HG03354 (cell line): ENCODE measurements at regions not wholly inside any gene's neighbourhood (a gene's known extent, or its start where the extent isn't known, plus 50 kb on each side); places are given as distances from the start of the nearest gene placed in this dataset.

ENCODE experiments used
- ATAC-seq: cut with Tn5 transposase; IDR thresholded peaks from one replicate; pipeline ENCODE4 v1.9.1; 2021; ENCODE audit warnings: mild to moderate bottlenecking; ENCODE audit not compliant: unreplicated experiment, poor library complexity, severe bottlenecking

DNA sequence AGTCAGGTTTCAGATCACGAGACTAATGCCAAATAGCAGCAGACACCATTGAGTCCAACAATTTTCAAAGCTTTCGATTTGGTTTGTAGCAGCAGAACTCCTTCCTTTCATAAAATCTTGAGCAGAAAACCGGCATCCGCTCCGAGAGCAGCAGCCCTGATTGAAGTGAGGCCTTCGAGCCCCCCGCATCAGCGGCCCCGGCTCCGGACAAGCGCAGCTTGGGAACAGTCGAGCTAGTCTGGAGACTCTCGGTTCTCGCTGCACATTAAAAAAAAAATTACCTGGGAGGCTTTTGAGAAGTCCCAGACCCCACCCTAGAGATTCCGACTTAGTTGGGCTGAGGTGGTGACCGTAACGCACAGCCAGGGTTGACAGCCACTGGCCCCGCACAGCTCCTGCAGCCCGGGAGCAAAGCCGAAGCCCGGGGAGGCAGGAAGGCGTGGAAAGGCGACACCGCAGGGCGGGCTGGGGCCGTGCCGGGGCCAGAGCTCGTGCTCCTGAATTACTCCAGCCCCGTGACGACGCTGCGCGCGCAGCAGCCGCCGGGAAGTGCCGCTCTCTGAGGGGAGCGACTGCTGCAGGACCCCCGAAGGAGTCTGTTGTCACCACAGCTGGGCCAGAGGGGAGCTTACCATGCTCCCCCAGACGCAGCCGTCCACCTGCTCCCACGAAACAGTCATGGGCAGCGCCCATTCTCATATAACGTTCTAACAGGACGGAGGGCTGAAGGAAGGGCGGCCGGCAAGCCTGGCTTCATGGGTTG lies 57.8 kb downstream of the SPATA19 start:
- no peak for ATAC-seq

DNA sequence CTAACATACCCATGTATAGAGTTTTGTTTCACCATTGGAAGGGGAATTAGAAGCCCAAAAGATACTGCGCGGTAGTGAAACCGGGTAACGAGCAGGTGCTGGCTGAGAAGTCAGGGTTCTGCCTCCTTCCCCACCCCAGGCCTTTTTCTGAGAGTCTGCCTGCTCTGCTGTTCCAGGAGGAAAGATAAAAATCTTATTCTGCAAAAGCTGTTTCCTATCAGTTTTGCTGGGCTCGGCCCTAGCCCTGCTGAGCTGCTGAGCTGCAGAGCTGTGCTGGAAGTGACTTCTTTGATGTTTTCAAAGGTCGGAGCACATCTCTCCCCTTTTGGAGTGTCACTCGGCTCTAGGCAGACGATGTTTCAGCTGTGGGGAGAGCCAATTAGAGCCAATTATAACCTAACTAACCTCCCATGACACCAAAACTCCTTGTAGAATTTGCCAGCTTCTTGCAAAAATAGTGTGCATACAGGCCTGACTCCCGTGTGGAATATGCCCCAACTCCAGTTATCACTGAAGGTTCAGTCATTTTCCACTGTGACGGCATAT lies 59.4 kb downstream of the SPATA19 start:
- no peak for ATAC-seq

DNA sequence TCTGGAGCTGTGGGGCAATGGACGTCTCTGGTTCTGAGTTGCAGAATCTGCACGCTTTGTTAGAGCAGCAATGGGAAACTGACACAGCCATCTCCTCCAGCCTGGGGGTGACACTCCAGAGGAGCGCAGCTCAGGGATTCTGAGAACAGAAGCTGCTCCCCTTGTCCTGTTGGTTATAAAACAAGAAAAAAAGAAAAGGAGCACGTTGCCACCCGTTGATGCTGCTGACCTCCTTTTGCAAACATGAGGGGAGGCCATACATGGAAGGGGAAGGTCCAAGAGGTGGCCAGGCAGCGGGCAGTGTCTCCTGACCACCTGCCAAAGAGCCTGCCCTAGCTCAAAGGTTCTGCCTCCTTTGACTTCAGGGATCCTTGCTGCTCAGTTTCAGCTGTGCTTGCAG lies 61.0 kb downstream of the SPATA19 start:
- ATAC-seq = no peak

GRCh38 chr11:133782116-133782725 lies 63.1 kb downstream of the SPATA19 start:
- no peak for ATAC-seq

- ATAC-seq = no peak
Observed at GRCh38 chr11:133778161-133778560, 67.2 kb downstream of the SPATA19 start.

- no peak for ATAC-seq
Observed at GRCh38 chr11:133776671-133777367, 68.5 kb downstream of the SPATA19 start.

DNA sequence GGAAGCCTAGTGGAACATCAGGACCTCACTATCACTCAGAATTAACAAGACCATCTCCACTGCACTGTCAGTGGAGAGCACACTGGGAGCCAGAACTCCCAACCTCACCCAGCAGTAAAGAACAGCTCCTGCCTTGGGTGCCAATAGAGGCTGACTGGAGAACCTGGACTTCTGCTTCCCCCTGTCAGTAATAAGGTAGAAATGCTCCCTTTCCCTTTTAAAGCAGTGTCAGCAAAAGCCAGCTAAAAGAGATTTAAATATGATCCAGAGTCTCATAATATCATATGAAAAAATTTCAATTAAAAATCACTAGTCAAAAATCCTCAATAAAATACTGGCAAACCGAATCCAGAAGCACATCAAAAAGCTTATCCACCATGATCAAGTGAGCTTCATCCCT lies 82.8 kb downstream of the SPATA19 start:
- no peak for ATAC-seq

- ATAC-seq = no peak
Observed at GRCh38 chr11:133753150-133753549, 92.2 kb downstream of the SPATA19 start.

GRCh38 chr11:133749841-133750240 lies 95.5 kb downstream of the SPATA19 start:
- ATAC-seq = no peak

GRCh38 chr11:133747409-133747808 lies 97.9 kb downstream of the SPATA19 start:
- ATAC-seq = no peak

DNA sequence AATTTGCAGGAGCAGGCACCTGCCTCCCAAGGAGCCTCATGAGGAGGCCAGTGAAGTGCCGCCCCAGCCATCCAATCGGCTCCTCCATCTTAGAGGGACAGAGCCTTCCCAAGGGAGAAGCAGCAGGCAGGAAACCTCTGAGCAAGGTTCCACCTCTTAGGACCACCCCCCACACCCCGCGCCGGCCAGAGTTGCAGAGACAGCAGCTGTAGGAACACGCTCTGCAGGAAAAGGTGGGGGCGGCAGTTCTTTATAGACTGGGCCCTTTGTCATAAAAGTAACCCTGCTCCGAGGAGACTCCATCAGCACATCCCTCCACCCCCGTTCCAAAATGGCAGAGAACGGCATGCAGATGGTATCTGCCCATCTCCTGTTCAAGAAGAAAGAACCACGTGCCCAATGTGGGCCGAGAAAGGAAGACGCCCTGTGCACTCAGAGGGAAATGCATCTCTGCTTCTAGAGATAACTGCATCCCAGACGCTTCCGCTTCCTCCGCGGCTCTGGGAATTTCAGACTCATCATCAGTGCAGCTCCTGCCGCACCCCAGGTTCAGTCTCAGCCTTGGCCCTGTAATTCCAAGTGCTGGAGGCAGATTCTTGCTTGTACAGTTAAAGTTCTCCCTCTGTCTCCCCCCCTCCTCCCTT lies 98.5 kb downstream of the SPATA19 start:
- no peak for ATAC-seq

DNA sequence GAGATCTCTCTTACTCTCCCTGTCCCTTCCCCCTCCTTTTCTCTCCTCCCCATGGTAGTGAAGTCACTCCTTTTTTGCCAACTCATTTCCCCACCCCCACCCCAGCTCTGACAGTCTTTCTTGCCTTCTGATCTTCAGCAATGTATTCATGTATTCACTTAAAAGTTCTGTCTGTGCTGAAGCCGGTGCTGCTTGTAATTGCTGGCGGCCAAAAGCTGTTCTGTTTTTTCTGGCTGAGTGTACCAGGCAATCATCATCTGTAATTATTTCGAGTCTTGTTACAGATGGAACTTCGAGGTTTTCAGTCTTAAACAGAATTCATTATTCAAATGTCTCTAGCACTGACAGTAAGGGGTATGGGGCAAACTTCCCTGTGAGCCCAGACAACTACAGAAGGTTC lies 99.5 kb downstream of the SPATA19 start:
- no peak for ATAC-seq

DNA sequence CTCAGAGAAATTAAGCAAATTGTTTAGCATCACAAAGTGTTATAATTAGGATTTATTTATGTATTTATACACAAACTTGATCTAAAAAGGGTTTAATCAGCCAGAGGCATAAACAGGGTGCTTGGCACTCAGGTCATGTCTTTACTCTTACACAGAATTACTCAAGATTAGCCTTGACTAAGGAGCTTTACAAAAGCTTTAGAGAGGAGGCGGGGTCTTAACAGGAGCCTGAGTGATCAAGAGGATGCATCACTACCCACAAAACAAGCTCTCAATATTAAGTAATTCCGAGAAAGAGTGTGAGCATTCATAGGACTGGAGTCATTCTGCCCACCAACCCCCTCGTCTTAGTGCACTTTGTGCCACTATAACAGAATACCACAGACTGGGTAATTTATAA lies 103.0 kb downstream of the SPATA19 start:
- ATAC-seq = no peak

DNA sequence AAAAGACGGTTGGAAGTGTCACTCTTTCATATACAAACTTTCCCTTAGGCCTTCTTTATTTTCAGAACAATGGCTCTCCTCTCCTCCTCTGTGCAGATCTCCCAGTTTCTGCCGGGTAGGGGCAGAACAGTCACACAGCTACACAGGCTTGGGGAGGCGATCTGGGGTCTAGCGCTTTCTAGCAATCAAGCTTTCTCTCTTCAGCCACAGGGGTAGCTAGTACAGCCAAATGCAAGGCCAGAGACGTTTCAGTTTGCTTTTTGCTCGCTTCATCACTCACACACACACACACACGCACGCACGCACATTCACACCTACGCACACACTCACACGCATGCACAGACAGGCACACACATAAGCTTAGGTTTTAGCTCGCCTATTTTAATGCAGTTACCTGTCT lies 104.3 kb downstream of the SPATA19 start:
- ATAC-seq = no peak

DNA sequence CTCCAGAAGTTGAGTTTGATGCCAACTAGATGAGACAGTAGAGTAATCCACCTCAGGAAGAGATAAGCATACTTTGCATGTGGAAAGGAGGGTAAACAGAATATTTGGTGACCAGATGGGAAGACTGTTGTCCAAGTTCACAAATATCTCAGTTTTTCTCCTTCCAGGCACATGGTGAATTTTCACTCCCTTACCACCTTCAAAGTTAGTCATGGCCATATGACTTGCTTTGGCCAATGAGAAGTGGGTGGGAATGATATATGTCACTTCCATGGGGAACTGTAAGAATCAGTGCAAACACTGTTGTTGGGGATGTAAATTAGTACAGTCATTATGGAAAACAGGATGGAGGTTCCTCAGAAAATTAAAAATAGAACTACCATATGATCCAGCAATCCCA lies 105.8 kb downstream of the SPATA19 start:
- ATAC-seq = no peak

DNA sequence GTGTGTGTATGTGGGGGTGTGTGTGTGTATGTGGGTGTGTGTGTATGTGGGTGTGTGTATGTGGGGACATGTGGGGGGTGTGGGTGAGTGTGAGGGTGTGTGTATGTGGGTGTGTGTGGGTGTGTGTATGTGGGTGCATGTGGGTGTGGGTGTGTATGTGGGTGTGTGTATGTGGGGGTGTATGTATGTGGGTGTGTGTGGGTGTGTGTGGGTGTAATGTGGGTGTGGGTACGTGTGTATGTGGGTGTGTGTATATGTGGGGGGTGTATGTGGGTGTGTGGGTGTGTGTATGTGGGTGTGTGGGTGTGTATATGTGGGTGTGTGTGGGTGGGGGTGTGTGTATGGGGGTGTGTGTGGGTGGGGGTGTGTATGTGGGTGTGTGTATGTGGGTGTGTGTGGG lies 106.7 kb downstream of the SPATA19 start:
- no peak for ATAC-seq

- no peak for ATAC-seq
Observed at GRCh38 chr11:133733631-133734030, 111.7 kb downstream of the SPATA19 start.

GRCh38 chr11:133732109-133732674 lies 113.1 kb downstream of the SPATA19 start:
- no peak for ATAC-seq

DNA sequence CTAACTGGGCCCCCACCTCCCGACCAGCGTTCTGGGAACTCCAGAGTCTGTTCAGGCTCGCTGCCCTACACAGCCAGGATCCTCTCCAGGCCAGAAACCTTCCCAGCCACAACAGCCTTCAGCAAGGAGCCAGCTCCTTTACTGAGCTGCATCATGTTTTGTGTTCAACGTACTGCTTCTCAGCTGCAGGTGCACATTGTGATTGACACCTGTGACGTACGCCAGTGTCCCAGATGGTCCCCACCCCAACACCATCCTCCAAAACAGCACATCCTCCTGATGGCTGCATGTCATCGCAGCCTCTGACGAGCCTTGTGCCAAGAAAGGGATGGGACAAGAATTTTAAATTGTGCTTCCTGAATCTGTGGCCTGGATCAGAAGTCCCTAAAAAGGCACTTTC lies 117.5 kb downstream of the SPATA19 start:
- ATAC-seq = no peak

DNA sequence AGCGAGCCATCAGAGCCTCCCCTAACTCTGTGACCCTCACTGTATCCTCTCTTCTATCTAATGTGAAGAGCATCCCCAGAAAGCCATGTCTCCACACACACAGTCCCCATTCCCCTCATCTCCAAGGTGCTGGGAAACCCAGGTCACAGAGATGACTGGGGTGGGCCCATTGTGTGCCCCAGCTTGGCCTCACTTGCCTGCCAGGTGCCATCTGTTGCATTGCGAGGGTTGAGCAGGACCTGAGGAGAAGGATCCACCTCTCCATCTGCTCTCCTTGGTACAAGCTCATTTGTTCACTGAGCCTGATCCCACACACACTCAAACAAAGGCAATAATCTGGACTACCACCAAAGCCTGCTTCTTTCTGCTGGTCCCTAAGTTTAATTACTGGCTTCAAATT lies 118.8 kb downstream of the SPATA19 start:
- no peak for ATAC-seq
